ENCODE measurements at regions not wholly inside any gene's neighbourhood (a gene's known extent, or its start where the extent isn't known, plus 50 kb on each side); places are given as distances from the start of the nearest gene placed in this dataset.

DNA sequence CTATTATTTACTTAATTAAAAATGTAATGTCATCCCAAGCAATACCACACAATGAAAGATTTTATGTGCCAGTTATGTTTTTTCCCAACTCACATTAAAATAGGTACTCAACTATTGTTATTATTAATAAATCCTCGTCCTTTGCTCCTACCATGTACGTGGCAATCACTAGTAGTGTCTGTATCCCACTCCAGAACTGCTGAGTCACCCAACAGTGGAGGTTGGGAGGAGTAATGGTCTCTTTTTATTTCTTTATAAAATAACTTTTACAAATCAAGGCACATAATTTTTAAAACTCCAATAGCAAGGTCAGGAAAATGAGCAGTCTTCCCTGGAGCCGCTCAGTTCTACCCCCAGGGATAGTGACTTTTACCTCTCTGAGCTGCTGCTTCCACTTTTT is 273.5 kb upstream of the PLPP4 start:
- H3K4me2 ChIP-seq (replicated peaks; ENCODE audit: low read depth, low read length, poor library complexity, severe bottlenecking) = no peak overlapping the region
- H3K36me3 ChIP-seq (replicated peaks in 1 of 2; ENCODE audit: control extremely low read depth in 1 of 2, control insufficient read depth in 1 of 2, extremely low read depth in 1 of 2, insufficient read depth in 2 of 2, low read length in 1 of 2) = no peaks in the 10 kb centered on the region
- no peak overlapping the region for H3K4me3 ChIP-seq (ENCODE audit: control extremely low read depth in 1 of 5, extremely low read depth in 1 of 5, insufficient read depth in 1 of 5, low read depth in 2 of 5, low read length in 4 of 5)
- H3K4me1 Mint-ChIP-seq = no peaks in the 10 kb centered on the region
- H3K9me3 Mint-ChIP-seq (ENCODE audit: insufficient read depth) = no peaks in the 10 kb centered on the region
- no peak overlapping the region for H3K27ac ChIP-seq (ENCODE audit: low read length in 2 of 2)
- TF ChIP-seq EZH2 (IDR thresholded peaks at IDR 0.05; ENCODE audit: borderline replicate concordance, insufficient read depth, low read depth, low read length, poor library complexity, severe bottlenecking) = no peak
- TF ChIP-seq, protein P1, sequence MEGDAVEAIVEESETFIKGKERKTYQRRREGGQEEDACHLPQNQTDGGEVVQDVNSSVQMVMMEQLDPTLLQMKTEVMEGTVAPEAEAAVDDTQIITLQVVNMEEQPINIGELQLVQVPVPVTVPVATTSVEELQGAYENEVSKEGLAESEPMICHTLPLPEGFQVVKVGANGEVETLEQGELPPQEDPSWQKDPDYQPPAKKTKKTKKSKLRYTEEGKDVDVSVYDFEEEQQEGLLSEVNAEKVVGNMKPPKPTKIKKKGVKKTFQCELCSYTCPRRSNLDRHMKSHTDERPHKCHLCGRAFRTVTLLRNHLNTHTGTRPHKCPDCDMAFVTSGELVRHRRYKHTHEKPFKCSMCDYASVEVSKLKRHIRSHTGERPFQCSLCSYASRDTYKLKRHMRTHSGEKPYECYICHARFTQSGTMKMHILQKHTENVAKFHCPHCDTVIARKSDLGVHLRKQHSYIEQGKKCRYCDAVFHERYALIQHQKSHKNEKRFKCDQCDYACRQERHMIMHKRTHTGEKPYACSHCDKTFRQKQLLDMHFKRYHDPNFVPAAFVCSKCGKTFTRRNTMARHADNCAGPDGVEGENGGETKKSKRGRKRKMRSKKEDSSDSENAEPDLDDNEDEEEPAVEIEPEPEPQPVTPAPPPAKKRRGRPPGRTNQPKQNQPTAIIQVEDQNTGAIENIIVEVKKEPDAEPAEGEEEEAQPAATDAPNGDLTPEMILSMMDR (IDR thresholded peaks at IDR 0.05) = no peak
- H3K27me3 Mint-ChIP-seq = no peaks in the 10 kb centered on the region
- H3K27me3 ChIP-seq (replicated peaks in 1 of 4; ENCODE audit: control extremely low read depth in 1 of 4, control insufficient read depth in 3 of 4, insufficient read depth in 4 of 4, low read length in 3 of 4) = no peaks in the 10 kb centered on the region
- 100% methylated on average over 1 of the region's 3 CpGs for WGBS (ENCODE audit: insufficient coverage)
- no peak overlapping the region for H3K27ac Mint-ChIP-seq
- no peak overlapping the region for H3K4me3 Mint-ChIP-seq
- H3K9ac ChIP-seq (ENCODE audit: low read length) = no peak overlapping the region
- no peaks in the 10 kb centered on the region for H4K20me1 ChIP-seq (ENCODE audit: control insufficient read depth, insufficient read depth, low read length, poor library complexity, severe bottlenecking)
- H3K9me3 ChIP-seq (ENCODE audit: control extremely low read depth in 1 of 3, control insufficient read depth in 2 of 3, insufficient read depth in 1 of 3, low read length in 2 of 3) = no peaks in the 10 kb centered on the region
- ATAC-seq (ENCODE audit: low read depth) (no peak), DNase-seq (no peak)
- POLR2A ChIA-PET = no interaction called here
- no peaks in the 10 kb centered on the region for H3K79me2 ChIP-seq (ENCODE audit: control insufficient read depth, insufficient read depth, low read length)
- no peak overlapping the region for H2AFZ ChIP-seq (ENCODE audit: insufficient read depth, low read depth, low read length, poor library complexity, severe bottlenecking)
- H3K4me1 ChIP-seq (ENCODE audit: control insufficient read depth in 2 of 2, insufficient read depth in 2 of 2, low read length in 2 of 2) = no peaks in the 10 kb centered on the region
- intact Hi-C loops (cut with micrococcal nuclease) = no loop called here
- CTCF ChIA-PET = no interaction called here

DNA sequence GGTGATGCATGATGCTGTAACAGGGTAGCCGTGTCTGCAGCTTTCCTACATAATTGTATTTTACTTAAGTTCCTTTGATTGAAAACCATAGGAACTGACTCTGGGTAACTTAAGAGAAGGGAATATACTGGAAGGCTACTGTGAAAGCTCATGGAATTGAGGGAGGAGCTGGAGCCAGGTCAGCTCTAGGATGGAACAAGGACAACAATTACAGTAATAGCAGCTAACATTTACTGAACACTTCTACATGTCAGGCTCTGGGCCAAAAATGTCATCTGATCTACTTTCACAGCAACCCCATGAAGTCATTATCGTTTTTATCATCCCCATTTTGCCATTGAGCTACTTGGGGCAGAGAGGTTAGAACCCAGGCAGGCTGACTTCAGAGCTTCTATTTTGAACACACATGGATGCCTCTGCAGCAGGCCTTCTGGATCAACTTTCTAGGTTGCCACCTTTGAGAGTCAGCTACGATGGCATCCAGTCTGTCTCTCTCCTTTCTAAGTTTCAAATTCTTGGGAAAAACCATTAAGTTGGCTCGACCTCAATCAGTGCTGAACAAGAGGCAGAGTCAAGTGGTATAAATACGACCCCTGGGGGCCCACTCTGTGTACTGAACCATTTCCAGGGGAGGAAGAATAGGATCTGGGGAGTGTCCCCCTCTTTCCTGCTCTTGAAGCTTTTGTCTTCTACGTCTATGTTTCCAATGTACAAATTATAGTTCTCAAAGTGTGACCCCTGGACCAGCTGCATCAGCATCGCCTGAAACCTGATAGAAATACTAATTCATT is 272.3 kb upstream of the PLPP4 start:
- Mint-ChIP-seq H3K4me3 (no peak overlapping the region), H3K9me3 (ENCODE audit: insufficient read depth) (no peaks in the 10 kb centered on the region), H3K27me3 (no peaks in the 10 kb centered on the region), H3K27ac (no peak overlapping the region), H3K4me1 (no peaks in the 10 kb centered on the region)
- WGBS (ENCODE audit: insufficient coverage) = 80% methylated on average over 2 of the region's 7 CpGs
- CTCF ChIA-PET = no interaction called here
- TF ChIP-seq EZH2 (IDR thresholded peaks at IDR 0.05; ENCODE audit: borderline replicate concordance, insufficient read depth, low read depth, low read length, poor library complexity, severe bottlenecking) = no peak
- TF ChIP-seq, protein P1 (IDR thresholded peaks at IDR 0.05) = no peak
- Histone ChIP-seq H3K36me3 (replicated peaks in 1 of 2; ENCODE audit: control extremely low read depth in 1 of 2, control insufficient read depth in 1 of 2, extremely low read depth in 1 of 2, insufficient read depth in 2 of 2, low read length in 1 of 2) (no peaks in the 10 kb centered on the region), H3K27me3 (replicated peaks in 1 of 4; ENCODE audit: control extremely low read depth in 1 of 4, control insufficient read depth in 3 of 4, insufficient read depth in 4 of 4, low read length in 3 of 4) (no peaks in the 10 kb centered on the region), H3K9ac (ENCODE audit: low read length) (no peak overlapping the region), H3K27ac (ENCODE audit: low read length in 2 of 2) (no peak overlapping the region), H3K9me3 (ENCODE audit: control extremely low read depth in 1 of 3, control insufficient read depth in 2 of 3, insufficient read depth in 1 of 3, low read length in 2 of 3) (no peaks in the 10 kb centered on the region), H3K79me2 (ENCODE audit: control insufficient read depth, insufficient read depth, low read length) (no peaks in the 10 kb centered on the region), H3K4me2 (replicated peaks; ENCODE audit: low read depth, low read length, poor library complexity, severe bottlenecking) (no peak overlapping the region), H3K4me1 (ENCODE audit: control insufficient read depth in 2 of 2, insufficient read depth in 2 of 2, low read length in 2 of 2) (no peaks in the 10 kb centered on the region), H2AFZ (ENCODE audit: insufficient read depth, low read depth, low read length, poor library complexity, severe bottlenecking) (no peak overlapping the region), H3K4me3 (ENCODE audit: control extremely low read depth in 1 of 5, extremely low read depth in 1 of 5, insufficient read depth in 1 of 5, low read depth in 2 of 5, low read length in 4 of 5) (no peak overlapping the region), H4K20me1 (ENCODE audit: control insufficient read depth, insufficient read depth, low read length, poor library complexity, severe bottlenecking) (no peaks in the 10 kb centered on the region)
- DNase-seq = no peak
- intact Hi-C loops (cut with micrococcal nuclease) = no loop called here
- ATAC-seq (ENCODE audit: low read depth) = no peak
- POLR2A ChIA-PET = no interaction called here
